Transverse colon (tissue), 4 donors: ENCODE measurements at regions not wholly inside any gene's neighbourhood (a gene's known extent, or its start where the extent isn't known, plus 50 kb on each side); places are given as distances from the start of the nearest gene placed in this dataset.

Experiments
- POLR2A ChIP-seq: fragments of 450-650 bp; IDR thresholded peaks from one replicate; pipeline ENCODE4 v1.6.1; 2016; ENCODE audit warnings: antibody characterized with exemption, mild to moderate bottlenecking, moderate library complexity
- POLR2AphosphoS5 ChIP-seq, 3 donors: sonication (generic); formaldehyde crosslinking; IDR thresholded peaks; one replicate each; pipeline ENCODE4 v1.6.1; 2016; ENCODE audit warnings: antibody characterized with exemption in 3 of 3
- TF ChIP-seq, protein P1 (sequence below), 5 experiments: fragments of 200-600 bp in 3 of 5; fragments of 450-650 bp in 2 of 5; sonication (generic) in 3 of 5; IDR thresholded peaks; 1 replicate in 2 of 5; 2 replicates in 3 of 5; pipeline ENCODE4 v1.5.1; 2016 to 2017; ENCODE audit warnings: antibody characterized with exemption in 5 of 5, inconsistent platforms in 3 of 5, mild to moderate bottlenecking in 2 of 5, moderate library complexity in 1 of 5

DNA sequence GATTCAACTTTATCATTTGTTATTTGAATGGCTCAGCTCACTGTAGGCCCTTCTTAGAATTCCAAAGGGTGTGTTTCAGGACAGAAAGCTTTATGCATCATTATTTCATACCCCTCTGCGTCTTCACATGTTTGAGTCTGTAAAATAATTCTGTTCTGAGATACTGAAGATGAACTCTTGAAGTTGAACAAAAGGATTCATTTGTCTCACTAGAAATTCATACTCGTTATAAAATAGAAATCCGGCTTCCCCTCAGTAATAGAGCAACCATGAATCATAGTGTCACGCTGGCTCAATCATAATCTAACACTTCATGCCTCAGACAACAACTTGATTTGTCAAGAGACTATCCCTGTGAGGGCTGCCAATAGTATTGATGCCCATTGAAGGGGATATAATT lies 1015.4 kb upstream of the SEMA6D start:
- TF ChIP-seq POLR2A, result no peak
- TF ChIP-seq, protein P1, sequence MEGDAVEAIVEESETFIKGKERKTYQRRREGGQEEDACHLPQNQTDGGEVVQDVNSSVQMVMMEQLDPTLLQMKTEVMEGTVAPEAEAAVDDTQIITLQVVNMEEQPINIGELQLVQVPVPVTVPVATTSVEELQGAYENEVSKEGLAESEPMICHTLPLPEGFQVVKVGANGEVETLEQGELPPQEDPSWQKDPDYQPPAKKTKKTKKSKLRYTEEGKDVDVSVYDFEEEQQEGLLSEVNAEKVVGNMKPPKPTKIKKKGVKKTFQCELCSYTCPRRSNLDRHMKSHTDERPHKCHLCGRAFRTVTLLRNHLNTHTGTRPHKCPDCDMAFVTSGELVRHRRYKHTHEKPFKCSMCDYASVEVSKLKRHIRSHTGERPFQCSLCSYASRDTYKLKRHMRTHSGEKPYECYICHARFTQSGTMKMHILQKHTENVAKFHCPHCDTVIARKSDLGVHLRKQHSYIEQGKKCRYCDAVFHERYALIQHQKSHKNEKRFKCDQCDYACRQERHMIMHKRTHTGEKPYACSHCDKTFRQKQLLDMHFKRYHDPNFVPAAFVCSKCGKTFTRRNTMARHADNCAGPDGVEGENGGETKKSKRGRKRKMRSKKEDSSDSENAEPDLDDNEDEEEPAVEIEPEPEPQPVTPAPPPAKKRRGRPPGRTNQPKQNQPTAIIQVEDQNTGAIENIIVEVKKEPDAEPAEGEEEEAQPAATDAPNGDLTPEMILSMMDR (IDR thresholded peaks at IDR 0.05), result no peak
- TF ChIP-seq POLR2AphosphoS5 (IDR thresholded peaks at IDR 0.05), result no peak
